HepG2 (cell line): ENCODE measurements at regions not wholly inside any gene's neighbourhood (a gene's known extent, or its start where the extent isn't known, plus 50 kb on each side); places are given as distances from the start of the nearest gene placed in this dataset.

Source experiments
- BRF2 ChIP-seq: sonication (generic); formaldehyde crosslinking; IDR thresholded peaks from 2 replicates; pipeline ENCODE4 v1.8.1; 2022; ENCODE audit warnings: mild to moderate bottlenecking, missing genetic modification reagents
- CEBPZ ChIP-seq: IDR thresholded peaks from 2 replicates; pipeline ENCODE4 v1.6.1; 2012; ENCODE audit warnings: low read length, improper control_type of control experiment
- DDIT3 ChIP-seq: sonication (generic); formaldehyde crosslinking; IDR thresholded peaks from 2 replicates; pipeline ENCODE4 v1.4.0; 2020; ENCODE audit warnings: mild to moderate bottlenecking, missing genetic modification reagents
- HOXA7 ChIP-seq: sonication (generic); formaldehyde crosslinking; IDR thresholded peaks from 2 replicates; pipeline ENCODE4 v1.8.1; 2022; ENCODE audit warnings: mild to moderate bottlenecking, missing genetic modification reagents, moderate library complexity
- KMT2A ChIP-seq: sonication (generic); formaldehyde crosslinking; IDR thresholded peaks from 2 replicates; pipeline ENCODE4 v1.4.0; 2020; ENCODE audit warnings: missing genetic modification reagents
- MTA1 ChIP-seq: sonication (generic); formaldehyde crosslinking; IDR thresholded peaks from 2 replicates; pipeline ENCODE4 v1.4.0; 2020; ENCODE audit warnings: missing genetic modification reagents, mild to moderate bottlenecking, borderline replicate concordance
- REL ChIP-seq: sonication (generic); formaldehyde crosslinking; conservative IDR thresholded peaks from 2 replicates; pipeline ENCODE4 v1.8.0; 2022; ENCODE audit warnings: mild to moderate bottlenecking, missing genetic modification reagents, moderate library complexity
- TGIF2 ChIP-seq: IDR thresholded peaks from 2 replicates; pipeline ENCODE4 v1.6.1; 2016; ENCODE audit warnings: control low read depth, missing compliant biosample characterization
- USF2 ChIP-seq, 2 experiments: sonication (generic) in 1 of 2; formaldehyde crosslinking in 1 of 2; IDR thresholded peaks; 2 replicates each; pipeline versions ENCODE4 v1.5.1 to v1.6.1; 2011 to 2020; ENCODE audit warnings: borderline replicate concordance in 1 of 2, low read depth in 1 of 2, low read length in 1 of 2, mild to moderate bottlenecking in 1 of 2, missing genetic modification reagents in 1 of 2, moderate library complexity in 1 of 2
- ZIK1 ChIP-seq: sonication (generic); formaldehyde crosslinking; IDR thresholded peaks from 2 replicates; pipeline ENCODE4 v1.5.0; 2020; ENCODE audit warnings: mild to moderate bottlenecking, low read depth, missing genetic modification reagents, borderline replicate concordance
- ZNF230 ChIP-seq: sonication (generic); formaldehyde crosslinking; IDR thresholded peaks from 2 replicates; pipeline ENCODE4 v1.4.0; 2020; ENCODE audit warnings: mild to moderate bottlenecking, missing genetic modification reagents
- ZNF30 ChIP-seq: sonication (generic); formaldehyde crosslinking; IDR thresholded peaks from 2 replicates; pipeline ENCODE4 v1.5.0; 2020; ENCODE audit warnings: mild to moderate bottlenecking, missing genetic modification reagents
- ZNF574 ChIP-seq: sonication (generic); formaldehyde crosslinking; IDR thresholded peaks from 2 replicates; pipeline ENCODE4 v1.4.0; 2020; ENCODE audit warnings: missing genetic modification reagents

- TF ChIP-seq BRF2 = no peak
- TF ChIP-seq USF2 (IDR thresholded peaks at IDR 0.05; ENCODE audit: low read depth, low read length) = no peak
- TF ChIP-seq USF2 (CRISPR knock-in tag; IDR thresholded peaks at IDR 0.05; ENCODE audit: borderline replicate concordance) = no peak
- TF ChIP-seq KMT2A (CRISPR knock-in tag) = no peak
- TF ChIP-seq HOXA7 (CRISPR knock-in tag) = no peak
- no peak for TF ChIP-seq REL (CRISPR knock-in tag)
- no peak for TF ChIP-seq ZIK1 (CRISPR knock-in tag)
- TF ChIP-seq ZNF574 = peak; percentile 70
- no peak for TF ChIP-seq CEBPZ
- TF ChIP-seq ZNF30 (CRISPR knock-in tag) = no peak
- peak; percentile 44; the same call in 1 of the 2 replicates for TF ChIP-seq TGIF2 (CRISPR knock-in tag)
- TF ChIP-seq ZNF230 (CRISPR knock-in tag) = no peak
- TF ChIP-seq MTA1 = peak; percentile 21; the same call in 1 of the 2 replicates
- peak; percentile 84; the same call in 1 of the 2 replicates for TF ChIP-seq DDIT3 (CRISPR knock-in tag)
These were observed 275.0 kb upstream of the DYNLRB2 start (continued) for GRCh38 chr16:80265624-80266306.
